OCI-LY7 (cell line): ENCODE measurements at regions not wholly inside any gene's neighbourhood (a gene's known extent, or its start where the extent isn't known, plus 50 kb on each side); places are given as distances from the start of the nearest gene placed in this dataset.

ENCODE experiments used
- BruUV-seq: library from RNA; stranded (reverse); fragments of 400-500 nt; replicated peaks from 2 replicates; lab custom pipeline; 2021; lab: Mats Ljungman, UMichigan
- CTCF ChIA-PET: fragments of 300-600 bp; sonication (Branson Sonifier 250); formaldehyde crosslinking; loops from one replicate; lab custom pipeline; 2022; ENCODE audit warnings: antibody characterized with exemption; ENCODE audit not compliant: unreplicated experiment; lab: Charles Lee
- POLR2A ChIA-PET: fragments of 300-600 bp; sonication (Branson Sonifier 250); formaldehyde crosslinking; loops from one replicate; lab custom pipeline; 2022; ENCODE audit warnings: antibody characterized with exemption; lab: Charles Lee
- DNase-seq: peaks from one replicate; pipeline ENCODE4 v3.0.0-alpha.2; 2015; ENCODE audit warnings: low spot score
- H2AFZ ChIP-seq: fragments of 200-600 bp; sonication (generic), shearing (Covaris generic); 2 replicates; pipeline ENCODE4 v1.6.1; 2014; ENCODE audit warnings: mild to moderate bottlenecking, antibody characterized with exemption, low read length, moderate library complexity
- H3K27ac ChIP-seq: fragments of 200-600 bp; sonication (generic); 2 replicates; pipeline ENCODE4 v1.5.1; 2014; ENCODE audit warnings: mixed run types, low read depth, mild to moderate bottlenecking, moderate library complexity, low read length, inconsistent platforms; ENCODE audit not compliant: poor library complexity, severe bottlenecking
- H3K36me3 ChIP-seq: fragments of 200-600 bp; sonication (generic); 2 replicates; pipeline ENCODE4 v1.6.1; 2014; ENCODE audit warnings: mild to moderate bottlenecking, antibody characterized with exemption, low read length, moderate library complexity, mixed read lengths; ENCODE audit not compliant: insufficient read depth
- H3K4me1 ChIP-seq: fragments of 200-600 bp; sonication (generic); 2 replicates; pipeline ENCODE4 v1.5.1; 2014; ENCODE audit warnings: mild to moderate bottlenecking, low read length; ENCODE audit not compliant: insufficient read depth, poor library complexity, severe bottlenecking
- H3K4me2 ChIP-seq: fragments of 200-600 bp; sonication (generic); 2 replicates; pipeline ENCODE4 v1.6.1; 2014; ENCODE audit warnings: mild to moderate bottlenecking, low read length
- H3K4me3 ChIP-seq: fragments of 200-600 bp; sonication (generic); 2 replicates; pipeline ENCODE4 v1.5.1; 2014; ENCODE audit warnings: mild to moderate bottlenecking, low read depth, low read length; ENCODE audit not compliant: poor library complexity, severe bottlenecking
- H3K79me2 ChIP-seq: fragments of 200-600 bp; sonication (generic); 2 replicates; pipeline ENCODE4 v1.6.1; 2016; ENCODE audit warnings: low read depth, mild to moderate bottlenecking, low read length, moderate library complexity, mixed read lengths; ENCODE audit not compliant: insufficient read depth
- H3K9me2 ChIP-seq: fragments of 200-600 bp; sonication (generic); 2 replicates; pipeline ENCODE4 v1.6.1; 2016; ENCODE audit warnings: mild to moderate bottlenecking, low read length, mixed read lengths; ENCODE audit not compliant: insufficient read depth
- H3K9me3 ChIP-seq: fragments of 200-600 bp; sonication (generic); 2 replicates; pipeline ENCODE4 v1.6.1; 2014; ENCODE audit warnings: mild to moderate bottlenecking, mixed run types, low read length, mixed read lengths
- H4K20me1 ChIP-seq: fragments of 200-600 bp; sonication (generic); 2 replicates; pipeline ENCODE4 v1.6.1; 2014; ENCODE audit warnings: mild to moderate bottlenecking, antibody characterized with exemption, low read length, moderate library complexity, mixed read lengths; ENCODE audit not compliant: insufficient read depth
- CTCF ChIP-seq: fragments of 200-600 bp; sonication (generic); conservative IDR thresholded peaks from 2 replicates; pipeline ENCODE4 v1.5.1; 2014; ENCODE audit warnings: mild to moderate bottlenecking, antibody characterized with exemption, low read length, moderate library complexity, mixed read lengths
- EZH2phosphoT487 ChIP-seq: fragments of 200-600 bp; sonication (generic); IDR thresholded peaks from 2 replicates; pipeline ENCODE4 v1.6.1; 2018; ENCODE audit warnings: low read depth, borderline replicate concordance, mild to moderate bottlenecking, mixed run types, antibody characterized with exemption, low read length, moderate library complexity, mixed read lengths
- intact Hi-C: fragments of 100-400 bp; cut with micrococcal nuclease; formaldehyde crosslinking; loops from one replicate; pipeline ENCODE4 v1.10.0; 2022; ENCODE audit not compliant: unreplicated experiment

GRCh38 chr20:51084593-51085377 is 61.9 kb upstream of the KCNG1 start:
- POLR2A ChIA-PET: interaction anchor here (0.6 to 1.5 kb wide), 5 partner anchors 12 to 490 kb away, joined by 3 to 4 read pairs (median 4); no protein-coding TSS in a partner anchor
- Histone ChIP-seq H3K4me3 (no peak overlapping the region), H3K27ac (no peak overlapping the region), H4K20me1 (no peaks in the 10 kb centered on the region), H3K9me2 (no peaks in the 10 kb centered on the region), H3K9me3 (no peaks in the 10 kb centered on the region), H3K4me2 (no peak overlapping the region), H3K4me1 (no peaks in the 10 kb centered on the region), H3K36me3 (no peaks in the 10 kb centered on the region), H3K79me2 (no peaks in the 10 kb centered on the region), H2AFZ (peak overlapping the region; percentile 57; the same call in 1 of the 2 replicates)
- CTCF ChIA-PET: interaction anchor here (0.6 kb wide), 1 partner anchor 901 kb away, joined by 4 read pairs; no protein-coding TSS in a partner anchor
- TF ChIP-seq CTCF (no peak), EZH2phosphoT487 (no peak)
- intact Hi-C loops: no loop called here
- BruUV-seq: no TSS peak
- DNase-seq: no peak

- DNase-seq: no peak
- CTCF ChIA-PET: no interaction called here
- Histone ChIP-seq H4K20me1 (no peaks in the 10 kb centered on the region), H3K4me3 (no peak overlapping the region), H3K9me3 (no peaks in the 10 kb centered on the region), H3K79me2 (no peaks in the 10 kb centered on the region), H3K4me2 (no peak overlapping the region), H3K27ac (no peak overlapping the region), H2AFZ (no peak overlapping the region), H3K36me3 (no peaks in the 10 kb centered on the region), H3K4me1 (no peaks in the 10 kb centered on the region), H3K9me2 (no peaks in the 10 kb centered on the region)
- POLR2A ChIA-PET: no interaction called here
- no TSS peak for BruUV-seq
- TF ChIP-seq EZH2phosphoT487 (no peak), CTCF (no peak)
- intact Hi-C loops: no loop called here
Observed at GRCh38 chr20:51083447-51083846, 60.5 kb upstream of the KCNG1 start.

- BruUV-seq: no TSS peak
- no peak overlapping the region for H3K4me2 ChIP-seq
- ChIA-PET POLR2A (no interaction called here), CTCF (no interaction called here)
- no peaks in the 10 kb centered on the region for H3K36me3 ChIP-seq
- no peak overlapping the region for H2AFZ ChIP-seq
- no peaks in the 10 kb centered on the region for H3K4me1 ChIP-seq
- H3K9me2 ChIP-seq: no peaks in the 10 kb centered on the region
- H3K9me3 ChIP-seq: no peaks in the 10 kb centered on the region
- no peak for DNase-seq
- no peaks in the 10 kb centered on the region for H4K20me1 ChIP-seq
- H3K79me2 ChIP-seq: no peaks in the 10 kb centered on the region
- H3K4me3 ChIP-seq: no peak overlapping the region
- intact Hi-C loops: no loop called here
- TF ChIP-seq CTCF (no peak), EZH2phosphoT487 (no peak)
- H3K27ac ChIP-seq: no peak overlapping the region
Observed at GRCh38 chr20:51082988-51083387, 60.1 kb upstream of the KCNG1 start.
